Activated T-cell treated with anti-CD3 and anti-CD28 coated beads for 48 hours (primary cell): ENCODE measurements at regions not wholly inside any gene's neighbourhood (a gene's known extent, or its start where the extent isn't known, plus 50 kb on each side); places are given as distances from the start of the nearest gene placed in this dataset.

ENCODE experiments used
- DNase-seq: peaks from one replicate; pipeline ENCODE4 v3.0.0-alpha.2; 2020; ENCODE audit warnings: low read depth

GRCh38 chr18:77755187-77755586 is 505.5 kb downstream of the GALR1 start:
- DNase-seq, result no peak

- no peak for DNase-seq
These were observed 511.7 kb downstream of the GALR1 start for GRCh38 chr18:77761332-77761731.

- DNase-seq, result no peak
These were observed 512.4 kb downstream of the GALR1 start for GRCh38 chr18:77762014-77762413.

GRCh38 chr18:77762642-77763041 is 513.0 kb downstream of the GALR1 start:
- DNase-seq, result no peak

- no peak for DNase-seq
These were observed 514.0 kb downstream of the GALR1 start for GRCh38 chr18:77763530-77764145.

- DNase-seq, result no peak
These were observed 515.8 kb downstream of the GALR1 start for GRCh38 chr18:77765468-77765867.

- no peak for DNase-seq
These were observed 516.8 kb downstream of the GALR1 start for GRCh38 chr18:77766421-77766820.

GRCh38 chr18:77772177-77772576 is 522.5 kb downstream of the GALR1 start:
- no peak for DNase-seq

GRCh38 chr18:77776104-77776503 is 526.5 kb downstream of the GALR1 start:
- DNase-seq, result no peak

GRCh38 chr18:77777163-77777562 is 527.5 kb downstream of the GALR1 start:
- no peak for DNase-seq

- DNase-seq, result no peak
These were observed 535.2 kb downstream of the GALR1 start for GRCh38 chr18:77784759-77785379.

GRCh38 chr18:77785415-77785975 is 535.8 kb downstream of the GALR1 start:
- no peak for DNase-seq

- DNase-seq, result no peak
These were observed 553.4 kb downstream of the GALR1 start for GRCh38 chr18:77803024-77803423.

GRCh38 chr18:77804382-77804781 is 554.7 kb downstream of the GALR1 start:
- DNase-seq, result no peak

GRCh38 chr18:77807650-77808049 is 558.0 kb downstream of the GALR1 start:
- no peak for DNase-seq

- DNase-seq, result no peak
These were observed 561.9 kb downstream of the GALR1 start for GRCh38 chr18:77811503-77811902.

GRCh38 chr18:77815666-77816338 is 566.2 kb downstream of the GALR1 start:
- DNase-seq, result no peak

GRCh38 chr18:77818328-77818727 is 568.7 kb downstream of the GALR1 start:
- no peak for DNase-seq

- no peak for DNase-seq
These were observed 570.8 kb downstream of the GALR1 start for GRCh38 chr18:77820472-77820871.

GRCh38 chr18:77821892-77822291 is 572.2 kb downstream of the GALR1 start:
- DNase-seq, result no peak

GRCh38 chr18:77822632-77823031 is 573.0 kb downstream of the GALR1 start:
- no peak for DNase-seq

GRCh38 chr18:77833807-77834206 is 584.2 kb downstream of the GALR1 start:
- no peak for DNase-seq

GRCh38 chr18:77851802-77852201 is 602.2 kb downstream of the GALR1 start:
- no peak for DNase-seq
